ENCODE measurements at regions not wholly inside any gene's neighbourhood (a gene's known extent, or its start where the extent isn't known, plus 50 kb on each side); places are given as distances from the start of the nearest gene placed in this dataset.

DNA sequence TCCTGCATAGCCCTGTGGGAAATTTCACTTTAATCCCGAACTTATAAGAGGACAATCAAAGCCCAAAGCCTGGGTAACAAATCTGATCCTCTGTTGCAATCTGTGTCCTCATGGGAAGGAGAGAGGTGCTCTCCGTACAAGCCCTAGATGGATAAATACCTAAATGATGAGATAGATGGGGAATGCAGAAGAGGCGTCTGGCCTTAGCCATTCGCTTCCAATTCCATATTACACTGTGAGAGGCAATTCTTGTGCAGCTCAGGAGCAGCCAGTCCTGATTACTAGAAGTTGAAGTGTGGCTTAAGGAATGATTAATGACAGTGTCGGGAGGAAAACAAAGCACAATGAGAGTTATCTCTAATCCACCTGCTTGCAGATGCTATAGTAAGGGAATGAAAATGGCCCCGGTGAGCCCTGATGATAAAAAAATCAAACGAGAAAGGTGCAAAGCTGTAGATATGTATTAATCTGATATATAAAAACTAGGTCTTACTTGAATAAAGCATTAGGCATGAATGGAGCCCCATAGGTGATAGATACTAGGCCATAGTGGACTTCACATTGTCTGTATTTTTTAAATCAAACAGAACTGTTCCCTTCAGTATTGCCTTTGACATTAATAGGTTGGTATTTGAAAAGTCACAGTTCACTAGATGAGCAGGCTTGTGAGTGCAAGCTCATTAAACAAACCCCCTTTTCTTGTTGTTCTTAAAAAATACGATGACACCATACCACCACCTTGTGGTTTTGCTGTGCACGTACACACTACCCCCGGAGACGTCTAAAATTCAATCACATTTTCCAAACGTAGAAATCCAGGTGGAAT, 54.2 kb upstream of the TMCO5A start:
- no peak for DNase-seq

DNA sequence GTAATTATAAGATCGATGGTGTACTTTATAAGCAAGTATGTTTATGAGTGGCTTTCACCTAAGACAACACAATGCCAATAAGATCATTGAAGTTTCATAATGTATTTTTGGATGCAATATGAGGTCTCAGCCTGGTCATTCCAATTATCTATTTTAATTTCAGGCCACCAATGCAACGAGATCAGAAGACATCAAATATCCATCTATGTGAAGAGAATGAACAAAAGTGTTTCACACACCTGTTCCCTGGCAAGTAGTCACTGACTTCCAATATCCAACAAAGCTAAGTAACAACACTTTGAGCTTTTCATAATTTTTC, 53.6 kb upstream of the TMCO5A start:
- DNase-seq: no peak

GRCh38 chr15:37881237-37882013, 53.0 kb upstream of the TMCO5A start:
- no peak for DNase-seq

DNA sequence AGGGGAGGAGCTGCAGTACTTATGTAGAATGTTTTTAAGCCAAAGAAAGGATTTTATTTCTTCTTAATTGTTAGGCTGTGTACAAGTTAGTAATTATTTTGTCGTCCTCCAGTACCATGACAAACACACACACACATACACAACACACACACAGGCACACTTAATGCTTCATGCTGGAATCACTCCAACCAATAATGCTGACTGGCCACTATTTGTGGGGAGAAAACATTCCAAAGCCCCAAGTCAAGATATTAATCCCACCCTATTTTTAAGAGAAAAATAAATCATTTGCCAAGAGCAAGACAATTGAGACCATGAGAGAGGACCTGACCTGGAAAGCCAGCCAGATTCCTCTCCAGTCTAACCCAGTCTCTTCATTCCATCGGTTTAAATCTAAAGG, 51.8 kb upstream of the TMCO5A start:
- DNase-seq: no peak
